ENCODE measurements at regions not wholly inside any gene's neighbourhood (a gene's known extent, or its start where the extent isn't known, plus 50 kb on each side); places are given as distances from the start of the nearest gene placed in this dataset.
"Not testable (repeated sequence)": the region's sequence is repeated elsewhere in the genome, so short reads cannot be mapped to it uniquely, and the experiment has no call there.

GRCh38 chr6:14388371-14388770, 270.8 kb downstream of the CD83 start:
- no peaks in the 10 kb centered on the region for H4K20me1 ChIP-seq (ENCODE audit: insufficient read depth, low read length)
- H3F3A ChIP-seq (ENCODE audit: insufficient read depth, low read length) = peaks cover 4% of the 10 kb centered on the region; the same call in 1 of the 2 replicates
- H3K9me3 ChIP-seq (replicated peaks; ENCODE audit: insufficient read depth, low read length) = no peaks in the 10 kb centered on the region
- no peak overlapping the region for H3K4me2 ChIP-seq (ENCODE audit: low read depth, low read length)
- H3K36me3 ChIP-seq (replicated peaks; ENCODE audit: insufficient read depth, low read length) = no peaks in the 10 kb centered on the region
- H2AFZ ChIP-seq (ENCODE audit: low read length) = no peak overlapping the region
- H3K27ac ChIP-seq (ENCODE audit: low read length) = no peak overlapping the region
- TF ChIP-seq, protein P1, sequence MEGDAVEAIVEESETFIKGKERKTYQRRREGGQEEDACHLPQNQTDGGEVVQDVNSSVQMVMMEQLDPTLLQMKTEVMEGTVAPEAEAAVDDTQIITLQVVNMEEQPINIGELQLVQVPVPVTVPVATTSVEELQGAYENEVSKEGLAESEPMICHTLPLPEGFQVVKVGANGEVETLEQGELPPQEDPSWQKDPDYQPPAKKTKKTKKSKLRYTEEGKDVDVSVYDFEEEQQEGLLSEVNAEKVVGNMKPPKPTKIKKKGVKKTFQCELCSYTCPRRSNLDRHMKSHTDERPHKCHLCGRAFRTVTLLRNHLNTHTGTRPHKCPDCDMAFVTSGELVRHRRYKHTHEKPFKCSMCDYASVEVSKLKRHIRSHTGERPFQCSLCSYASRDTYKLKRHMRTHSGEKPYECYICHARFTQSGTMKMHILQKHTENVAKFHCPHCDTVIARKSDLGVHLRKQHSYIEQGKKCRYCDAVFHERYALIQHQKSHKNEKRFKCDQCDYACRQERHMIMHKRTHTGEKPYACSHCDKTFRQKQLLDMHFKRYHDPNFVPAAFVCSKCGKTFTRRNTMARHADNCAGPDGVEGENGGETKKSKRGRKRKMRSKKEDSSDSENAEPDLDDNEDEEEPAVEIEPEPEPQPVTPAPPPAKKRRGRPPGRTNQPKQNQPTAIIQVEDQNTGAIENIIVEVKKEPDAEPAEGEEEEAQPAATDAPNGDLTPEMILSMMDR (IDR thresholded peaks at IDR 0.05; ENCODE audit: low read length) = no peak
- TF ChIP-seq EZH2phosphoT487 (IDR thresholded peaks at IDR 0.05; ENCODE audit: low read length) = no peak
- no peak for TF ChIP-seq EZH2 (optimal IDR thresholded peaks at IDR 0.05; ENCODE audit: low read depth, low read length)
- no peaks in the 10 kb centered on the region for H3K9me2 ChIP-seq (replicated peaks; ENCODE audit: insufficient read depth, low read length)
- H3K79me2 ChIP-seq (ENCODE audit: low read length) = no peaks in the 10 kb centered on the region
- DNase-seq = no peak
- no peak overlapping the region for H3K4me3 ChIP-seq (ENCODE audit: low read length)
- no peaks in the 10 kb centered on the region for H3K27me3 ChIP-seq (replicated peaks; ENCODE audit: insufficient read depth, low read length)
- H3K9ac ChIP-seq (ENCODE audit: low read length) = no peak overlapping the region
- peaks cover 19% of the 10 kb centered on the region for H3K4me1 ChIP-seq (ENCODE audit: low read length)

GRCh38 chr6:14389776-14390175, 272.2 kb downstream of the CD83 start:
- H3K36me3 ChIP-seq (replicated peaks; ENCODE audit: insufficient read depth, low read length); DNase-seq; H2AFZ ChIP-seq (ENCODE audit: low read length); H3K9me3 ChIP-seq (replicated peaks; ENCODE audit: insufficient read depth, low read length); H3K27me3 ChIP-seq (replicated peaks; ENCODE audit: insufficient read depth, low read length); H3K4me3 ChIP-seq (ENCODE audit: low read length); H3K9me2 ChIP-seq (replicated peaks; ENCODE audit: insufficient read depth, low read length); H3K9ac ChIP-seq (ENCODE audit: low read length); H4K20me1 ChIP-seq (ENCODE audit: insufficient read depth, low read length); H3K79me2 ChIP-seq (ENCODE audit: low read length); H3K27ac ChIP-seq (ENCODE audit: low read length); H3F3A ChIP-seq (ENCODE audit: insufficient read depth, low read length); H3K4me2 ChIP-seq (ENCODE audit: low read depth, low read length): not testable (repeated sequence)
- H3K4me1 ChIP-seq (ENCODE audit: low read length) = peaks cover 13% of the 10 kb centered on the region

GRCh38 chr6:14390805-14391204, 273.2 kb downstream of the CD83 start:
- H3K9me2 ChIP-seq (replicated peaks; ENCODE audit: insufficient read depth, low read length) = no peaks in the 10 kb centered on the region
- H3K4me2 ChIP-seq (ENCODE audit: low read depth, low read length) = no peak overlapping the region
- no peak overlapping the region for H3K9ac ChIP-seq (ENCODE audit: low read length)
- no peak for DNase-seq
- no peaks in the 10 kb centered on the region for H3K79me2 ChIP-seq (ENCODE audit: low read length)
- H3K4me1 ChIP-seq (ENCODE audit: low read length) = peaks cover 13% of the 10 kb centered on the region
- H3K36me3 ChIP-seq (replicated peaks; ENCODE audit: insufficient read depth, low read length) = no peaks in the 10 kb centered on the region
- H3F3A ChIP-seq (ENCODE audit: insufficient read depth, low read length) = peaks cover 4% of the 10 kb centered on the region; the same call in 1 of the 2 replicates
- H2AFZ ChIP-seq (ENCODE audit: low read length) = no peak overlapping the region
- TF ChIP-seq, protein P1 (IDR thresholded peaks at IDR 0.05; ENCODE audit: low read length) = no peak
- no peak for TF ChIP-seq EZH2 (optimal IDR thresholded peaks at IDR 0.05; ENCODE audit: low read depth, low read length)
- TF ChIP-seq EZH2phosphoT487 (IDR thresholded peaks at IDR 0.05; ENCODE audit: low read length) = no peak
- no peaks in the 10 kb centered on the region for H4K20me1 ChIP-seq (ENCODE audit: insufficient read depth, low read length)
- no peaks in the 10 kb centered on the region for H3K27me3 ChIP-seq (replicated peaks; ENCODE audit: insufficient read depth, low read length)
- no peak overlapping the region for H3K4me3 ChIP-seq (ENCODE audit: low read length)
- no peak overlapping the region for H3K27ac ChIP-seq (ENCODE audit: low read length)
- no peaks in the 10 kb centered on the region for H3K9me3 ChIP-seq (replicated peaks; ENCODE audit: insufficient read depth, low read length)

GRCh38 chr6:14393910-14394309, 276.3 kb downstream of the CD83 start:
- Histone ChIP-seq H3K9me2 (replicated peaks; ENCODE audit: insufficient read depth, low read length) (no peaks in the 10 kb centered on the region), H3K4me3 (ENCODE audit: low read length) (no peak overlapping the region), H3K27me3 (replicated peaks; ENCODE audit: insufficient read depth, low read length) (no peaks in the 10 kb centered on the region), H3K4me1 (ENCODE audit: low read length) (no peaks in the 10 kb centered on the region), H3K4me2 (ENCODE audit: low read depth, low read length) (no peak overlapping the region), H3K79me2 (ENCODE audit: low read length) (no peaks in the 10 kb centered on the region), H4K20me1 (ENCODE audit: insufficient read depth, low read length) (no peaks in the 10 kb centered on the region), H3K9me3 (replicated peaks; ENCODE audit: insufficient read depth, low read length) (no peaks in the 10 kb centered on the region), H3F3A (ENCODE audit: insufficient read depth, low read length) (no peaks in the 10 kb centered on the region), H3K36me3 (replicated peaks; ENCODE audit: insufficient read depth, low read length) (no peaks in the 10 kb centered on the region), H2AFZ (ENCODE audit: low read length) (no peak overlapping the region), H3K27ac (ENCODE audit: low read length) (no peak overlapping the region), H3K9ac (ENCODE audit: low read length) (no peak overlapping the region)
- no peak for TF ChIP-seq EZH2phosphoT487 (IDR thresholded peaks at IDR 0.05; ENCODE audit: low read length)
- TF ChIP-seq, protein P1 (IDR thresholded peaks at IDR 0.05; ENCODE audit: low read length) = no peak
- DNase-seq = no peak

Data from MM.1S (cell line).